H1 (cell line): ENCODE measurements at regions not wholly inside any gene's neighbourhood (a gene's known extent, or its start where the extent isn't known, plus 50 kb on each side); places are given as distances from the start of the nearest gene placed in this dataset.

Experiments
- CTCF ChIA-PET: fragments of 300-600 bp; sonication (Branson Sonifier 250); formaldehyde crosslinking; loops from one replicate; lab custom pipeline; 2021; ENCODE audit not compliant: partially characterized antibody; lab: Charles Lee
- POLR2A ChIA-PET: fragments of 300-600 bp; sonication (Branson Sonifier 250); formaldehyde crosslinking; loops from one replicate; lab custom pipeline; 2021; ENCODE audit warnings: inconsistent platforms; ENCODE audit not compliant: partially characterized antibody; lab: Charles Lee
- DNase-seq, 2 experiments: peaks; one replicate each; pipeline versions ENCODE4 v3.0.0 to v3.0.0-alpha.2; 2010 to 2022; ENCODE audit warnings: low spot score in 2 of 2, low read depth in 1 of 2, mixed read lengths in 1 of 2
- FAIRE-seq: peaks from 2 replicates; lab custom pipeline; 2011; peaks lifted over from hg19 to GRCh38; lab: Jason Lieb, UNC
- H2AFZ ChIP-seq: 2 replicates; pipeline ENCODE4 v1.8.1; 2012; ENCODE audit warnings: low read length, inconsistent platforms
- H2AK5ac ChIP-seq: 2 replicates; pipeline ENCODE4 v1.6.1; 2013; ENCODE audit warnings: low read depth, low read length
- H2BK120ac ChIP-seq: replicated peaks from 2 replicates; pipeline ENCODE3; 2013; ENCODE audit warnings: low read depth, low read length, inconsistent platforms
- H2BK12ac ChIP-seq: 2 replicates; pipeline ENCODE4 v1.6.1; 2013; ENCODE audit warnings: low read depth, low read length
- H2BK15ac ChIP-seq: 2 replicates; pipeline ENCODE4 v1.6.1; 2013; ENCODE audit warnings: low read length
- H2BK20ac ChIP-seq: 2 replicates; pipeline ENCODE4 v1.6.1; 2013; ENCODE audit warnings: low read length
- H2BK5ac ChIP-seq: 2 replicates; pipeline ENCODE4 v1.6.1; 2013; ENCODE audit warnings: low read depth, low read length
- H3K14ac ChIP-seq: 2 replicates; pipeline ENCODE4 v1.6.1; 2013; ENCODE audit warnings: inconsistent platforms; ENCODE audit not compliant: insufficient read length
- H3K18ac ChIP-seq: 2 replicates; pipeline ENCODE4 v1.6.1; 2013; ENCODE audit warnings: low read length; ENCODE audit errors: extremely low read depth
- H3K23ac ChIP-seq: 2 replicates; pipeline ENCODE4 v1.6.1; 2013; ENCODE audit warnings: inconsistent platforms; ENCODE audit not compliant: insufficient read length
- H3K23me2 ChIP-seq: 2 replicates; pipeline ENCODE4 v1.6.1; 2013; ENCODE audit warnings: low read depth, low read length
- H3K27ac ChIP-seq: 2 replicates; pipeline ENCODE4 v1.6.1; 2011; ENCODE audit warnings: low read depth, low read length, inconsistent platforms
- H3K27me3 ChIP-seq, 4 experiments: replicated peaks in 1 of 4; 1 replicate in 1 of 4; 2 replicates in 3 of 4; pipeline versions ENCODE4 v1.6.1 to v1.8.1; 2011 to 2013; ENCODE audit warnings: low read length in 3 of 4, mild to moderate bottlenecking in 3 of 4, inconsistent platforms in 2 of 4, mixed read lengths in 2 of 4, moderate library complexity in 1 of 4; ENCODE audit not compliant: control insufficient read depth in 3 of 4, insufficient read depth in 3 of 4; ENCODE audit errors: extremely low read depth in 1 of 4
- H3K36me3 ChIP-seq, 4 experiments: 2 replicates each; pipeline versions ENCODE4 v1.6.1 to v1.8.1; 2011 to 2013; ENCODE audit warnings: mild to moderate bottlenecking in 4 of 4, low read length in 3 of 4, moderate library complexity in 2 of 4, control low read depth in 1 of 4, inconsistent platforms in 1 of 4; ENCODE audit not compliant: insufficient read depth in 4 of 4, control insufficient read depth in 2 of 4
- H3K4ac ChIP-seq: replicated peaks from 2 replicates; pipeline ENCODE3; 2013; ENCODE audit warnings: low read length, low read depth, mixed read lengths, inconsistent platforms; ENCODE audit not compliant: insufficient read length
- H3K4me1 ChIP-seq, 4 experiments: replicated peaks in 1 of 4; 1 replicate in 1 of 4; 2 replicates in 3 of 4; pipeline versions ENCODE4 v1.6.1 to v1.8.1; 2011 to 2013; ENCODE audit warnings: low read length in 3 of 4, inconsistent platforms in 2 of 4, mixed read lengths in 1 of 4; ENCODE audit not compliant: insufficient read depth in 4 of 4, control insufficient read depth in 3 of 4
- H3K4me2 ChIP-seq, 2 experiments: 2 replicates each; pipeline versions ENCODE4 v1.6.1 to v1.8.1; 2011 to 2013; ENCODE audit warnings: low read depth in 2 of 2, low read length in 2 of 2, control low read depth in 1 of 2, inconsistent platforms in 1 of 2, mild to moderate bottlenecking in 1 of 2; ENCODE audit not compliant: insufficient read depth in 1 of 2
- H3K4me3 ChIP-seq, 4 experiments: fragments of 200-600, 300-600 bp in 1 of 4; sonication (generic), shearing (Covaris generic), sonication (Bioruptor Twin) in 1 of 4; 2 replicates each; pipeline versions ENCODE4 v1.5.1 to v1.8.1; 2011 to 2016; ENCODE audit warnings: low read length in 4 of 4, low read depth in 3 of 4, control low read depth in 2 of 4, inconsistent platforms in 2 of 4, mild to moderate bottlenecking in 2 of 4, mixed read lengths in 1 of 4, moderate library complexity in 1 of 4; ENCODE audit not compliant: insufficient read depth in 2 of 4; ENCODE audit errors: extremely low read depth in 1 of 4
- H3K56ac ChIP-seq: replicated peaks from 2 replicates; pipeline ENCODE3; 2013; ENCODE audit warnings: low read depth, mild to moderate bottlenecking, mixed read lengths, low read length, inconsistent platforms; ENCODE audit not compliant: insufficient read length
- H3K79me1 ChIP-seq: 2 replicates; pipeline ENCODE4 v1.6.1; 2013; ENCODE audit warnings: low read depth, low read length, control low read depth
- H3K79me2 ChIP-seq, 2 experiments: 2 replicates each; pipeline versions ENCODE4 v1.6.1 to v1.8.1; 2012 to 2013; ENCODE audit warnings: low read length in 2 of 2, mild to moderate bottlenecking in 2 of 2, inconsistent platforms in 1 of 2; ENCODE audit not compliant: insufficient read depth in 2 of 2, control insufficient read depth in 1 of 2
- H3K9ac ChIP-seq, 4 experiments: replicated peaks in 1 of 4; 1 replicate in 1 of 4; 2 replicates in 3 of 4; pipeline versions ENCODE4 v1.6.1 to v1.8.1; 2011 to 2013; ENCODE audit warnings: low read depth in 3 of 4, low read length in 3 of 4, control low read depth in 2 of 4, mild to moderate bottlenecking in 2 of 4, moderate library complexity in 2 of 4, inconsistent platforms in 1 of 4; ENCODE audit errors: extremely low read depth in 1 of 4
- H3K9me3 ChIP-seq, 2 experiments: 2 replicates each; pipeline versions ENCODE4 v1.6.1 to v1.8.1; 2012 to 2013; ENCODE audit warnings: mild to moderate bottlenecking in 2 of 2, moderate library complexity in 2 of 2, control low read depth in 1 of 2, inconsistent platforms in 1 of 2, low read depth in 1 of 2, low read length in 1 of 2, mixed read lengths in 1 of 2; ENCODE audit not compliant: insufficient read depth in 2 of 2
- H4K20me1 ChIP-seq, 2 experiments: replicated peaks in 1 of 2; 2 replicates each; pipeline versions ENCODE3 to v1.8.1; 2011 to 2013; ENCODE audit warnings: inconsistent platforms in 2 of 2, low read length in 2 of 2, mild to moderate bottlenecking in 1 of 2; ENCODE audit not compliant: insufficient read depth in 2 of 2, control insufficient read depth in 1 of 2
- H4K5ac ChIP-seq: 2 replicates; pipeline ENCODE4 v1.6.1; 2013; ENCODE audit warnings: low read length, low read depth, mixed read lengths, inconsistent platforms; ENCODE audit not compliant: insufficient read length
- H4K8ac ChIP-seq: 2 replicates; pipeline ENCODE4 v1.8.0; 2013; ENCODE audit warnings: mild to moderate bottlenecking, moderate library complexity, low read length, inconsistent platforms; ENCODE audit not compliant: insufficient read depth; ENCODE audit errors: extremely low read depth
- H4K91ac ChIP-seq: replicated peaks from 2 replicates; pipeline ENCODE3; 2013; ENCODE audit warnings: low read length, mixed read lengths, inconsistent platforms; ENCODE audit not compliant: insufficient read length
- GABPA ChIP-seq: IDR thresholded peaks from 2 replicates; pipeline ENCODE4 v1.6.1; 2011; ENCODE audit warnings: mild to moderate bottlenecking, low read length, moderate library complexity, borderline replicate concordance; ENCODE audit not compliant: insufficient read depth
- HDAC2 ChIP-seq, 2 experiments: fragments of 300-600 bp in 1 of 2; sonication (generic) in 1 of 2; IDR thresholded peaks; 2 replicates each; pipeline ENCODE4 v1.6.1; 2011 to 2012; ENCODE audit warnings: low read depth in 2 of 2, low read length in 2 of 2, mild to moderate bottlenecking in 2 of 2, moderate library complexity in 2 of 2, borderline replicate concordance in 1 of 2, inconsistent platforms in 1 of 2
- PHF8 ChIP-seq: fragments of 200-600 bp; sonication (generic); conservative IDR thresholded peaks from 2 replicates; pipeline ENCODE4 v1.7.1; 2012; ENCODE audit warnings: low read depth, mild to moderate bottlenecking, inconsistent platforms, low read length, moderate library complexity
- POLR2A ChIP-seq, 2 experiments: IDR thresholded peaks; 1 replicate in 1 of 2; 2 replicates in 1 of 2; pipeline ENCODE4 v1.6.1; 2011; ENCODE audit warnings: low read depth in 2 of 2, low read length in 2 of 2, mild to moderate bottlenecking in 2 of 2; ENCODE audit errors: control extremely low read depth in 1 of 2
- POLR2AphosphoS5 ChIP-seq: IDR thresholded peaks from 2 replicates; pipeline ENCODE4 v1.6.1; 2011; ENCODE audit warnings: low read depth, low read length
- RBBP5 ChIP-seq: IDR thresholded peaks from 2 replicates; pipeline ENCODE4 v1.7.1; 2012; ENCODE audit warnings: low read depth, mild to moderate bottlenecking, inconsistent platforms, low read length, moderate library complexity, borderline replicate concordance
- SIRT6 ChIP-seq: IDR thresholded peaks from one replicate; pipeline ENCODE4 v1.7.1; 2012; ENCODE audit warnings: low read length, inconsistent platforms
- SP2 ChIP-seq: IDR thresholded peaks from 2 replicates; pipeline ENCODE4 v1.6.1; 2012; ENCODE audit warnings: mild to moderate bottlenecking, low read length, inconsistent platforms
- TAF7 ChIP-seq: optimal IDR thresholded peaks from 2 replicates; pipeline ENCODE3; 2011; ENCODE audit warnings: low read depth, mild to moderate bottlenecking, inconsistent platforms, low read length, moderate library complexity, borderline replicate concordance
- TCF12 ChIP-seq: IDR thresholded peaks from 2 replicates; pipeline ENCODE4 v1.6.1; 2011; ENCODE audit warnings: low read depth, mild to moderate bottlenecking, low read length
- YY1 ChIP-seq: IDR thresholded peaks from 2 replicates; pipeline ENCODE4 v1.6.1; 2011; ENCODE audit warnings: low read depth, mild to moderate bottlenecking, low read length
- WGBS, 2 experiments: shearing (Covaris generic) in 1 of 2; methylation state at CpG; one replicate each; pipeline versions ENCODE4 v1.1.6 to v1.1.7; 2013 to 2015; ENCODE audit warnings: low lambda C conversion rate in 2 of 2, mixed read lengths in 2 of 2, inconsistent platforms in 1 of 2, low coverage in 1 of 2, missing lambda C conversion rate in 1 of 2; ENCODE audit not compliant: insufficient replicate concordance in 2 of 2, insufficient coverage in 1 of 2, insufficient read length in 1 of 2; ENCODE audit errors: extremely low coverage in 1 of 2, missing lambda C conversion rate in 1 of 2; 5-methylcytosine and 5-hydroxymethylcytosine counted together
- TF ChIP-seq, protein P1 (sequence below): IDR thresholded peaks from 2 replicates; pipeline ENCODE4 v1.6.1; 2012; ENCODE audit warnings: low read length, inconsistent platforms
- TF ChIP-seq, protein P2 (sequence below): IDR thresholded peaks from 2 replicates; pipeline ENCODE4 v1.6.1; 2011; ENCODE audit warnings: low read length, improper control_type of control experiment

DNA sequence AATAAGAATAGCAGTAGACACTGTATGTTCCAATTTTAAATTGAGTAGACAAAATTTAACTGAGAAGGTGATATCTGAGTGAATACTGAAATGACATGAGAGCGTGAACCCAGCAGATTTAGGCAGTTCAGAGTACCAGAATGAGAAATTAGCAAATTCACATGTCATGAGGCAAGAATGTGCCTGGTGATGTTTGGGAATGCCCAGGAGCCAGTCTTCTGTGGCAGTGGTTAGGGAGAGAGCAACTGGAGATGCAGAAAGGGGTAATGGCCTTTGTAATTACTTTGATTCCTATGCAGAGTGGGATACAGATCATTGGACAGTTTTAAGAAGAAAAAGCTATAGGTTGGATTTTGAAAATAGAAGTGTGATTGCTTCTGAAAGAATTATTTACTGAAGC, 621.9 kb downstream of the TECRL start:
- ChIA-PET CTCF (no interaction called here), POLR2A (no interaction called here)
- Histone ChIP-seq H2BK5ac (no peak overlapping the region), H3K23ac (no peak overlapping the region), H3K79me1 (no peaks in the 10 kb centered on the region), H4K8ac (no peak overlapping the region), H2BK120ac (no peak overlapping the region), H3K23me2 (no peaks in the 10 kb centered on the region), H3K18ac (no peak overlapping the region), H3K4me2 (no peak overlapping the region), H2BK12ac (no peak overlapping the region), H2BK20ac (no peak overlapping the region), H3K56ac (no peak overlapping the region), H4K91ac (no peak overlapping the region), H3K27ac (no peak overlapping the region), H2BK15ac (no peak overlapping the region), H4K5ac (no peak overlapping the region), H3K36me3 (no peaks in the 10 kb centered on the region), H3K9me3 (no peaks in the 10 kb centered on the region), H3K4ac (no peak overlapping the region), H3K79me2 (no peaks in the 10 kb centered on the region), H2AFZ (no peak overlapping the region), H3K4me1 (no peaks in the 10 kb centered on the region), H3K9ac (no peak overlapping the region), H2AK5ac (no peak overlapping the region), H3K4me3 (no peak overlapping the region), H3K14ac (no peak overlapping the region), H3K27me3 (no peaks in the 10 kb centered on the region), H4K20me1 (no peaks in the 10 kb centered on the region)
- FAIRE-seq, result no peak
- WGBS, 2 experiments, result 95% methylated on average over 1 of the region's 1 CpG; no CpG with 5 or more reads in 1 of the 2 experiments
- DNase-seq, result no peak
- no peak for TF ChIP-seq TCF12
- TF ChIP-seq TAF7, result no peak
- no peak for TF ChIP-seq RBBP5
- TF ChIP-seq, protein P1, sequence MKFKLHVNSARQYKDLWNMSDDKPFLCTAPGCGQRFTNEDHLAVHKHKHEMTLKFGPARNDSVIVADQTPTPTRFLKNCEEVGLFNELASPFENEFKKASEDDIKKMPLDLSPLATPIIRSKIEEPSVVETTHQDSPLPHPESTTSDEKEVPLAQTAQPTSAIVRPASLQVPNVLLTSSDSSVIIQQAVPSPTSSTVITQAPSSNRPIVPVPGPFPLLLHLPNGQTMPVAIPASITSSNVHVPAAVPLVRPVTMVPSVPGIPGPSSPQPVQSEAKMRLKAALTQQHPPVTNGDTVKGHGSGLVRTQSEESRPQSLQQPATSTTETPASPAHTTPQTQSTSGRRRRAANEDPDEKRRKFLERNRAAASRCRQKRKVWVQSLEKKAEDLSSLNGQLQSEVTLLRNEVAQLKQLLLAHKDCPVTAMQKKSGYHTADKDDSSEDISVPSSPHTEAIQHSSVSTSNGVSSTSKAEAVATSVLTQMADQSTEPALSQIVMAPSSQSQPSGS, result no peak
- no peak for TF ChIP-seq POLR2AphosphoS5
- TF ChIP-seq HDAC2 (IDR thresholded peaks at IDR 0.05; ENCODE audit: borderline replicate concordance in 1 of 2, low read depth in 2 of 2, low read length in 2 of 2), result no peak
- TF ChIP-seq GABPA, result no peak
- no peak for TF ChIP-seq YY1
- TF ChIP-seq POLR2A (IDR thresholded peaks at IDR 0.05; ENCODE audit: control extremely low read depth in 1 of 2, low read depth in 2 of 2, low read length in 2 of 2), result no peak
- TF ChIP-seq, protein P2, sequence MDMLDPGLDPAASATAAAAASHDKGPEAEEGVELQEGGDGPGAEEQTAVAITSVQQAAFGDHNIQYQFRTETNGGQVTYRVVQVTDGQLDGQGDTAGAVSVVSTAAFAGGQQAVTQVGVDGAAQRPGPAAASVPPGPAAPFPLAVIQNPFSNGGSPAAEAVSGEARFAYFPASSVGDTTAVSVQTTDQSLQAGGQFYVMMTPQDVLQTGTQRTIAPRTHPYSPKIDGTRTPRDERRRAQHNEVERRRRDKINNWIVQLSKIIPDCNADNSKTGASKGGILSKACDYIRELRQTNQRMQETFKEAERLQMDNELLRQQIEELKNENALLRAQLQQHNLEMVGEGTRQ, result no peak
- TF ChIP-seq SIRT6, result no peak
- TF ChIP-seq SP2, result no peak
- TF ChIP-seq PHF8, result no peak
